HepG2 (cell line): ENCODE measurements at regions not wholly inside any gene's neighbourhood (a gene's known extent, or its start where the extent isn't known, plus 50 kb on each side); places are given as distances from the start of the nearest gene placed in this dataset.

Source experiments
- AHDC1 ChIP-seq: sonication (generic); formaldehyde crosslinking; IDR thresholded peaks from 2 replicates; pipeline ENCODE4 v1.5.1; 2020; ENCODE audit warnings: mild to moderate bottlenecking, missing genetic modification reagents, borderline replicate concordance
- DNMT3B ChIP-seq: conservative IDR thresholded peaks from 2 replicates; pipeline ENCODE4 v1.6.1; 2016; ENCODE audit warnings: missing biosample characterization, control low read depth
- FOXC1 ChIP-seq: sonication (generic); formaldehyde crosslinking; IDR thresholded peaks from 2 replicates; pipeline ENCODE4 v1.8.0; 2022; ENCODE audit warnings: mild to moderate bottlenecking, missing genetic modification reagents, borderline replicate concordance
- FUBP1 ChIP-seq: sonication (generic); formaldehyde crosslinking; IDR thresholded peaks from 2 replicates; pipeline ENCODE4 v1.5.1; 2020; ENCODE audit warnings: missing genetic modification reagents, mild to moderate bottlenecking, borderline replicate concordance
- NCOR1 ChIP-seq: fragments of 200-600 bp; sonication (generic); IDR thresholded peaks from 2 replicates; pipeline ENCODE4 v1.7.0; 2017; ENCODE audit warnings: antibody characterized with exemption, low read length, borderline replicate concordance
- NR2F2 ChIP-seq: IDR thresholded peaks from 2 replicates; pipeline ENCODE4 v1.6.1; 2012; ENCODE audit warnings: low read depth, inconsistent platforms, borderline replicate concordance
- POLR2A ChIP-seq, 2 experiments: IDR thresholded peaks; 2 replicates each; pipeline ENCODE4 v1.6.1; 2011; ENCODE audit warnings: low read depth in 2 of 2, low read length in 2 of 2, mild to moderate bottlenecking in 1 of 2, moderate library complexity in 1 of 2; ENCODE audit not compliant: insufficient read depth in 1 of 2
- SRSF9 ChIP-seq: fragments of 200-400 bp; formaldehyde crosslinking; IDR thresholded peaks from 2 replicates; pipeline ENCODE4 v1.6.1; 2018; ENCODE audit warnings: borderline replicate concordance, mild to moderate bottlenecking, low read depth, low read length; ENCODE audit not compliant: insufficient read depth, poor library complexity, severe bottlenecking
- ZMAT5 ChIP-seq: sonication (generic); formaldehyde crosslinking; IDR thresholded peaks from 2 replicates; pipeline ENCODE4 v1.5.0; 2020; ENCODE audit warnings: mild to moderate bottlenecking, low read depth, missing genetic modification reagents, borderline replicate concordance
- ZNF143 ChIP-seq: sonication (generic); formaldehyde crosslinking; IDR thresholded peaks from 2 replicates; pipeline ENCODE4 v1.4.0; 2020; ENCODE audit warnings: missing genetic modification reagents
- ZNF430 ChIP-seq: sonication (generic); formaldehyde crosslinking; IDR thresholded peaks from 2 replicates; pipeline ENCODE4 v1.9.0; 2021; ENCODE audit warnings: mild to moderate bottlenecking, missing genetic modification reagents
- ZSCAN22 ChIP-seq: sonication (generic); formaldehyde crosslinking; IDR thresholded peaks from 2 replicates; pipeline ENCODE4 v1.4.0; 2020; ENCODE audit warnings: mild to moderate bottlenecking, missing genetic modification reagents
- TF ChIP-seq, protein P1 (sequence below), 2 experiments: sonication (generic) in 1 of 2; formaldehyde crosslinking in 1 of 2; IDR thresholded peaks; 2 replicates each; pipeline versions ENCODE4 v1.4.0 to v1.6.1; 2018 to 2020; ENCODE audit warnings: missing genetic modification reagents in 2 of 2, borderline replicate concordance in 1 of 2, low read depth in 1 of 2, mild to moderate bottlenecking in 1 of 2, missing biosample characterization in 1 of 2
- TF ChIP-seq, protein P2 (sequence below): sonication (generic); formaldehyde crosslinking; IDR thresholded peaks from 2 replicates; pipeline ENCODE4 v1.4.0; 2020; ENCODE audit warnings: missing genetic modification reagents, mild to moderate bottlenecking, borderline replicate concordance

DNA sequence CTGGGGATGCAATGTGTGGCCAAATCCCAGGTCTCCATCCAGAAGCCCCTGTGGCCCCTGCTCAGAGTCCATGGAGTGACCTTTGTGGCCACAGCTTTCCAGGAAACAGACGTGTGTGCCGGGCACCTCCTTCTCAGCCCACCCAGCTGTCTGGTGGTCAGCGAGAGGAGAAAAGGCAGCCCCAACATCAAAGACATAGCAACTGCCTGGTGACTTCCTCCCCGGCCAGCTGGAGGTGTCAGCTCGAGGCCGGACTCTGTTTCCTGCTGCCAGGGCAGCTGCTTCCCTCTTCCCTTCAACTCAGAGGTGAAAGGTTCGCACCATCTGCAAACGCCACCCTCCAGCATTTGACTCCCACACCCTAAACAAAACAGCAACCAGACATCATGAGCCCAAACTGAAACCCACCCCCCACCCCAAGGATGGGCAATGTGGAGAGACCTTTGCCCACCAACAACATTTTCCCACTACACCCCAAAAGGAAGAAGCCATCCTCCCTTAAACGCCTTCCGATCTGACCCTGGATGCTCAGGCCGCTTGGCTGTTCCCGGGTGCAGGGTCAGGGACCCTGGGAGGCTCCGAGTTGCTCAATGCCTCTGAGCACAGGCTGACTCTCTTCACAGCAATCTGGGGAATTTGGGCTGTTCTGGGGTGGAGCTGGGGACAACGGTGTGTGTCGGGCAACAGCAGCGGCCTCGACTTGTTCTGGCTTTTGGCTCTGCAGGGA is 162.3 kb downstream of the PSMG1 start (continued):
- TF ChIP-seq, protein P1, sequence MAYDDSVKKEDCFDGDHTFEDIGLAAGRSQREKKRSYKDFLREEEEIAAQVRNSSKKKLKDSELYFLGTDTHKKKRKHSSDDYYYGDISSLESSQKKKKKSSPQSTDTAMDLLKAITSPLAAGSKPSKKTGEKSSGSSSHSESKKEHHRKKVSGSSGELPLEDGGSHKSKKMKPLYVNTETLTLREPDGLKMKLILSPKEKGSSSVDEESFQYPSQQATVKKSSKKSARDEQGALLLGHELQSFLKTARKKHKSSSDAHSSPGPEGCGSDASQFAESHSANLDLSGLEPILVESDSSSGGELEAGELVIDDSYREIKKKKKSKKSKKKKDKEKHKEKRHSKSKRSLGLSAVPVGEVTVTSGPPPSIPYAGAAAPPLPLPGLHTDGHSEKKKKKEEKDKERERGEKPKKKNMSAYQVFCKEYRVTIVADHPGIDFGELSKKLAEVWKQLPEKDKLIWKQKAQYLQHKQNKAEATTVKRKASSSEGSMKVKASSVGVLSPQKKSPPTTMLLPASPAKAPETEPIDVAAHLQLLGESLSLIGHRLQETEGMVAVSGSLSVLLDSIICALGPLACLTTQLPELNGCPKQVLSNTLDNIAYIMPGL (CRISPR knock-in tag; IDR thresholded peaks at IDR 0.05; ENCODE audit: borderline replicate concordance in 1 of 2, low read depth in 1 of 2) = no peak
- TF ChIP-seq FUBP1 (CRISPR knock-in tag) (peak; percentile 81; the same call in 1 of the 2 replicates), NCOR1 (peak; percentile 93), NR2F2 (peak; percentile 65; the same call in 1 of the 2 replicates), AHDC1 (peak; percentile 86; the same call in 1 of the 2 replicates), FOXC1 (CRISPR knock-in tag) (no peak), POLR2A (IDR thresholded peaks at IDR 0.05; ENCODE audit: insufficient read depth in 1 of 2, low read depth in 2 of 2, low read length in 2 of 2) (0 out of 4 replicates have a peak, but pooled peaks of 1 of the 2 experiments have one; percentile 26), ZSCAN22 (CRISPR knock-in tag) (no peak), ZNF143 (CRISPR knock-in tag) (no peak), DNMT3B (CRISPR knock-in tag) (no peak), ZNF430 (CRISPR knock-in tag) (peak; percentile 60; the same call in 1 of the 2 replicates), SRSF9 (no peak), ZMAT5 (no peak)
- TF ChIP-seq, protein P2, sequence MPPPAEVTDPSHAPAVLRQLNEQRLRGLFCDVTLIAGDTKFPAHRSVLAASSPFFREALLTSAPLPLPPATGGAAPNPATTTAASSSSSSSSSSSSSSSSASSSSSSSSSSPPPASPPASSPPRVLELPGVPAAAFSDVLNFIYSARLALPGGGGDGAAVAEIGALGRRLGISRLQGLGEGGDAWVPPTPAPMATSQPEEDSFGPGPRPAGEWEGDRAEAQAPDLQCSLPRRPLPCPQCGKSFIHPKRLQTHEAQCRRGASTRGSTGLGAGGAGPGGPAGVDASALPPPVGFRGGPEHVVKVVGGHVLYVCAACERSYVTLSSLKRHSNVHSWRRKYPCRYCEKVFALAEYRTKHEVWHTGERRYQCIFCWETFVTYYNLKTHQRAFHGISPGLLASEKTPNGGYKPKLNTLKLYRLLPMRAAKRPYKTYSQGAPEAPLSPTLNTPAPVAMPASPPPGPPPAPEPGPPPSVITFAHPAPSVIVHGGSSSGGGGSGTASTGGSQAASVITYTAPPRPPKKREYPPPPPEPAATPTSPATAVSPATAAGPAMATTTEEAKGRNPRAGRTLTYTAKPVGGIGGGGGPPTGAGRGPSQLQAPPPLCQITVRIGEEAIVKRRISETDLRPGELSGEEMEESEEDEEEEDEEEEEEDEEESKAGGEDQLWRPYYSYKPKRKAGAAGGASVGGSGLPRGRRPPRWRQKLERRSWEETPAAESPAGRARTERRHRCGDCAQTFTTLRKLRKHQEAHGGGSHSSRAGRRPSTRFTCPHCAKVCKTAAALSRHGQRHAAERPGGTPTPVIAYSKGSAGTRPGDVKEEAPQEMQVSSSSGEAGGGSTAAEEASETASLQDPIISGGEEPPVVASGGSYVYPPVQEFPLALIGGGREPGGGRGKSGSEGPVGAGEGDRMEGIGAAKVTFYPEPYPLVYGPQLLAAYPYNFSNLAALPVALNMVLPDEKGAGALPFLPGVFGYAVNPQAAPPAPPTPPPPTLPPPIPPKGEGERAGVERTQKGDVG = peak; percentile 48; the same call in 1 of the 2 replicates
